Ishikawa (cell line): ENCODE measurements at regions not wholly inside any gene's neighbourhood (a gene's known extent, or its start where the extent isn't known, plus 50 kb on each side); places are given as distances from the start of the nearest gene placed in this dataset.

Experiments
- CEBPB ChIP-seq: IDR thresholded peaks from 2 replicates; pipeline ENCODE4 v1.6.1; 2012
- CREB1 ChIP-seq: IDR thresholded peaks from 2 replicates; pipeline ENCODE4 v1.6.1; 2012; ENCODE audit warnings: low read depth
- EGR1 ChIP-seq: IDR thresholded peaks from 2 replicates; pipeline ENCODE4 v1.6.1; 2012
- EP300 ChIP-seq: IDR thresholded peaks from 2 replicates; pipeline ENCODE4 v1.6.1; 2012; ENCODE audit warnings: borderline replicate concordance
- FOXM1 ChIP-seq: IDR thresholded peaks from 2 replicates; pipeline ENCODE4 v1.6.1; 2012; ENCODE audit warnings: low read depth, borderline replicate concordance
- MAX ChIP-seq: IDR thresholded peaks from 2 replicates; pipeline ENCODE4 v1.6.1; 2012
- NFIC ChIP-seq: IDR thresholded peaks from 2 replicates; pipeline ENCODE4 v1.6.1; 2012
- RAD21 ChIP-seq: IDR thresholded peaks from 2 replicates; pipeline ENCODE4 v1.6.1; 2012; ENCODE audit warnings: low read depth
- REST ChIP-seq: IDR thresholded peaks from 2 replicates; pipeline ENCODE4 v1.6.1; 2012; ENCODE audit warnings: low read depth, mild to moderate bottlenecking
- TAF1 ChIP-seq: IDR thresholded peaks from 2 replicates; pipeline ENCODE4 v1.6.1; 2012; ENCODE audit warnings: low read depth, mild to moderate bottlenecking
- TCF12 ChIP-seq: IDR thresholded peaks from 2 replicates; pipeline ENCODE4 v1.6.1; 2012; ENCODE audit warnings: low read depth
- TEAD4 ChIP-seq: IDR thresholded peaks from 2 replicates; pipeline ENCODE4 v1.6.1; 2012
- USF1 ChIP-seq: IDR thresholded peaks from 2 replicates; pipeline ENCODE4 v1.6.1; 2012
- YY1 ChIP-seq: IDR thresholded peaks from 2 replicates; pipeline ENCODE4 v1.6.1; 2012; ENCODE audit warnings: low read depth
- ZBTB7A ChIP-seq: IDR thresholded peaks from 2 replicates; pipeline ENCODE4 v1.6.1; 2012; ENCODE audit warnings: low read depth

GRCh38 chr6:155818698-155819097 lies 363.1 kb upstream of the NOX3 start:
- TF ChIP-seq FOXM1 (no peak), TCF12 (no peak), CREB1 (no peak), TAF1 (no peak), RAD21 (no peak), NFIC (no peak), TEAD4 (no peak), EGR1 (no peak), YY1 (no peak), USF1 (no peak), EP300 (no peak), CEBPB (no peak), ZBTB7A (no peak), MAX (no peak)

GRCh38 chr6:155813548-155813947 lies 357.9 kb upstream of the NOX3 start:
- TF ChIP-seq TAF1 (no peak), EGR1 (no peak), TCF12 (no peak), EP300 (no peak), YY1 (no peak), CEBPB (no peak), FOXM1 (no peak), CREB1 (no peak)

GRCh38 chr6:155807243-155807642 lies 351.6 kb upstream of the NOX3 start:
- TF ChIP-seq TAF1 (no peak), NFIC (no peak), CEBPB (peak; percentile 47; the same call in 1 of the 2 replicates)

- TF ChIP-seq YY1 (no peak), MAX (no peak), TAF1 (no peak), CREB1 (no peak), FOXM1 (no peak), REST (no peak), TCF12 (no peak), EP300 (no peak), TEAD4 (no peak)
Observed at GRCh38 chr6:155801046-155801445, 345.4 kb upstream of the NOX3 start.

GRCh38 chr6:155795173-155795796 lies 339.6 kb upstream of the NOX3 start:
- TF ChIP-seq TAF1 (no peak), REST (no peak), USF1 (no peak), YY1 (no peak), CREB1 (no peak), MAX (no peak), NFIC (no peak), CEBPB (no peak), EP300 (no peak), TCF12 (no peak), EGR1 (no peak), RAD21 (no peak)

GRCh38 chr6:155791891-155792290 lies 336.3 kb upstream of the NOX3 start:
- TF ChIP-seq TAF1: no peak

- no peak for TF ChIP-seq TEAD4
Observed at GRCh38 chr6:155791186-155791585, 335.5 kb upstream of the NOX3 start.
